GM19455 (cell line): ENCODE measurements at regions not wholly inside any gene's neighbourhood (a gene's known extent, or its start where the extent isn't known, plus 50 kb on each side); places are given as distances from the start of the nearest gene placed in this dataset.
"Not testable (repeated sequence)": the region's sequence is repeated elsewhere in the genome, so short reads cannot be mapped to it uniquely, and the experiment has no call there.

Experiments
- ATAC-seq: cut with Tn5 transposase; IDR thresholded peaks from one replicate; pipeline ENCODE4 v1.9.1; 2021; ENCODE audit not compliant: unreplicated experiment

GRCh38 chr7:24392774-24393173, 108.8 kb downstream of the NPY start:
- ATAC-seq: no peak

DNA sequence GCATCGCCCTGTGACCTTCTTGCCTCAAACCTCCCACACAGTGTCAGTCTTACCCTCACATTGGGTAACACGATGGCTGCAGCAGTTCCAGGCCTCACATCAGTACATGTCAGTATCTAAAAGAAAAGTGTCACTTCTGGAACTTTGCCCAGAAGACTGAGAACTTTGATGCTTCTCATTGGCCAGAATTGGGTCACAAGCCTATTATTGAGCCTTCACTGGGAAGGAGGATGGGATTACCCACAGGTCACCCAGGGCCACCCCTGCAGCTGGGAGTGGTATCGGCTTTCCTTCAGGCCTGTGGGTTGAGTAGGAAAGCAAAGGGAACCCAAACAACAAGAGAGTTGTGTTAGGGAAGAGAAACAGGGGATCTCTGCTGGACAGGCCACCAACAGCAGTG, 111.5 kb downstream of the NPY start:
- ATAC-seq: no peak

DNA sequence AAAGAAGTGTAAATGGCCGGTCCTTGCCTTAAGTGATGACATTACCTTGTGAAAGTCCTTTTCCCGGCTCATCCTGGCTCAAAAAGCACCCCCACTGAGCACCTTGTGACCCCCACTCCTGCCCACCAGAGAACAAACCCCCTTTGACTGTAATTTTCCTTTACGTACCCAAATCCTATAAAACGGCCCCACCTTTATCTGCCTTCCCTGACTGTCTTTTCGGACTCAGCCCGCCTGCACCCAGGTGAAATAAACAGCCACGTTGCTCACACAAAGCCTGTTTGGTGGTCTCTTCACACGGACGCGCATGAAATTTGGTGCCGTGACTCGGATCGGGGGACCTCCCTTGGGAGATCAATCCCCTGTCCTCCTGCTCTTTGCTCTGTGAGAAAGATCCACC, 112.4 kb downstream of the NPY start:
- ATAC-seq: not testable (repeated sequence)

- ATAC-seq: no peak
Observed at GRCh38 chr7:24401628-24402593, 117.9 kb downstream of the NPY start.

GRCh38 chr7:24402655-24403054, 118.7 kb downstream of the NPY start:
- ATAC-seq: no peak

GRCh38 chr7:24403557-24403956, 119.6 kb downstream of the NPY start:
- no peak for ATAC-seq

DNA sequence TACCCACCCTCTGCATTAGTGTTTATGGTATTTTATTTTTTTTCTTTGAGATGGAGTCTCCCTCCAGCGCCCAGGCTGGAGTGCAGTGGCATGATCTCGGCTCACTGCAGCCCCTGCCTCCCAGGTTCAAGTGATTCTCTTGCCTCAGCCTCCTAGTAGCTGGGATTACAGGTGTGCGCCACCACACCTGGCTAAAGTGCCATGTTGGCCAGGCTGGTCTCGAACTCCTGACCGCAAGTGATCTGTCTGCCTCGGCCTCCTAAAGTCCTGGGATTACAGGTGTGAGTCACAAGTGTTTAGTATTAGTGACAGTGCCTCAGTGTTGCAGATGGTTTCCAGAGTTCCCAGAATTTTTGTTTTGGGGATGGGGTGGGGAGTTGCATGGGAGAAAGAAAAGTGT, 120.3 kb downstream of the NPY start:
- ATAC-seq: no peak

- ATAC-seq: no peak
Observed at GRCh38 chr7:24405002-24405401, 121.0 kb downstream of the NPY start.

GRCh38 chr7:24406053-24406788, 122.2 kb downstream of the NPY start:
- peak; percentile 60 for ATAC-seq

DNA sequence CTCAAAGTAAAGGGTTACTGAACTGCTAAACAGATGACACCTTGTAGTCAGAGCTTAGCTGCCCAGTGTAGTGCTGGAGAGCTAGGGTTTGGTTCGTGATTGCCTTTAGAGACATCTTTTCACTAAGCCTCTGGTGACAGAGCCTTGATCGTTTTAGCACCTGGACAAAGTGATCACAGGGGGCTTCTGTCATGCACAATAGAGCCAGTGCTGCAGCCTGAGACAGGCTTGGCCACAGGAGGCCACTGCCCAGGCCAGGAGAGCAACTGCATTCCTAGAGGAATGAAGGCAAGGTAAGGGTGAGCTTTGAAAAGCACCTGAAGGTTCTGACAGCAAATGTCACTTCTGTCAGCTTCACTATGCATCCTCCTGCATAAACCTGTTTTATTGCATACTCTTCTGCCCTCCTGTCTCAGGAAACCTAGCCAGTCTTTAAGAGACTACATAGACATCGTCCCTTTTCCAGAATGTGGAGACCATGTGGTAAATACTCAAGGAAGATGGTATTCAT, 122.9 kb downstream of the NPY start:
- ATAC-seq: no peak

DNA sequence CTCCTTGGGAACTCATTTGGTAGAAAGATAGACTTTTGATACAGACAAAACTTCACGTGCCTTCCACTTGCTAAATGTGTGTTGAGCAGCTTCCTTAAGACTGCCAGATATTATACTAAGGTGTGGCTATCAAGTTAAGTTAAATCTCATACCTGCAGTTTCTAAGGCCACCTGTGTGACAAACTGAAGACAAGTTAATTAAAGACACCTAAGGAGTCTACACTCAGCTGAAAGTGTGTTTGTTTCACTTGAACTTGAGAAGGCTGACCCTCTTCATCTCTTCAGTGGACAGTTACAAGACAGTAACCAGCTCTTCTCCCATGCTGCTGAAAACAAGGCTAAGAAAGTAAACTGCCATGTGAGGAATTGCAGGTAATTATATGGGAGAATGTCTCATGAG, 124.0 kb downstream of the NPY start:
- ATAC-seq: no peak

DNA sequence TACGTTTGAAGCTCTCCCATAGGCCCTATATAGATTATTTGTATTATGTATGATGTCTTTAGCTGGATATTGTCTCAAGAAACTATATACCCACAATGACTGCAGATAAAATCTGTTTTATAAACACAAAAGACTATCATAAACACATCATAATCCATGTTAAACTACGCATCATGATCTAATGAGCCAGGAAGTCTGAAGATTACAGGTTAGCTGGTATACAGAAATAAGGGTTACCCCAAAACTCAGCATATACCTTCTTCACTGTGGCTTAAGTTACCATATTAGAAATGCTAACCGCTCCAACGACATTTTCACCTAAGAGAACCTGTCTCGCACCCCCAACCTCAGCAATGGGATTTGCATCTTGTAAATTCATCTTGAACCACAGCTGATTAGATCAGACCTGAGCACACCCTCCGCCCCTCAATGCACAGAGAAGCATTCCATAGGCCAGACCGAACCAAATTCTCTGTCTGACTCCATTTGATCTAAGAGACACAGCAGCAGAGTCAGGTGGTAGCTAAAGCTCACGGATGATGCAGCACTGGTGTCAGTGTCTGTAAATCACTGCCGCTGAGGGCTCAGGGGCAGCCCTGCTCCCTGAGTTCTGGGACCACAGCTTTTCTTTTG, 124.9 kb downstream of the NPY start:
- no peak for ATAC-seq

- ATAC-seq: no peak
Observed at GRCh38 chr7:24409431-24410024, 125.5 kb downstream of the NPY start.

DNA sequence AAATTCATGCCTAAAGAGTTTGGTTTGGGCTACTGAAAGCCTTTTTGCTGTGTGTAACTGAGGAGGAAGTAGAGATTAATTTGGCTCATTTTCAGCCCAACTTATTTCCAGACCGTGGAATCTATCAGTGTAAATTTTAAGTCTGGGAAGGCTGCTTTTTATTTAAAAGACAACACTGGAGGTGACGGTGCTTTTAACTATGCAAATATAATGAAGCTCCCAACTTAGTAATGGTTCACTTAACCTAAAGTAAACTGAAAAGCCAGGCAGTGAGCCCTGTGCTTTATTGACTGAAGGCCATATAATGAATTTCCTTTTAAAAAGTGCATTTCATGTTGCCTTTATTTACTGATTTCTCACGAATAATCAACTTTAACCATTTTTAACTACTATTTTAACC, 127.2 kb downstream of the NPY start:
- ATAC-seq: no peak

DNA sequence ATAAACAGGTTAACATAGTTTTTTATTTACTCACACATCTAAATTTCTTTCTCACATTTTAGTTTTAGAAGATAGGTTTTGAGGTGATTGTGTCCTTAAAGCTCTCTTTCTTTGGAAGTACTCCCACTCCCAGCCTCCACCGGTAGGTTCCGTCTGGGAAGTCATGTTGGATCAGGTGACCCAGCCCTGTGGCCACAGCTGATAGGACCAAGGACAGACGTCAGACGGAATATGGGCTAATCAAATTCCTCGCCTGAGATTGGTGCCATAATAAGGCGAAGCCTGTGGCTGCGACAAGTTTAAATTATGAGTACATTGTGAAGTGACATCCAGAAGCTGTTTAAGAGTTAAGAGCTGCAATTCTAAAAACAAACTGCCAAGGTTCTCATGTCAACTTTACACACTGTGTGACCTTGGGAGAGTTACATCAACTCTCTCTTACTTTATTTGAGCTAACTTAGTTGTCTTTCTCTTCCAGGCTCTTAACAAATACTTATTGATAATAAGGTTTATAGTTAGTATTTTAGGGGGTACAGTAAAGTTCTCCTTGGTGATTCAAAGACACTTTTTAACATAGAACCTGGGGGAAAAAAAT, 133.6 kb downstream of the NPY start:
- ATAC-seq: no peak

DNA sequence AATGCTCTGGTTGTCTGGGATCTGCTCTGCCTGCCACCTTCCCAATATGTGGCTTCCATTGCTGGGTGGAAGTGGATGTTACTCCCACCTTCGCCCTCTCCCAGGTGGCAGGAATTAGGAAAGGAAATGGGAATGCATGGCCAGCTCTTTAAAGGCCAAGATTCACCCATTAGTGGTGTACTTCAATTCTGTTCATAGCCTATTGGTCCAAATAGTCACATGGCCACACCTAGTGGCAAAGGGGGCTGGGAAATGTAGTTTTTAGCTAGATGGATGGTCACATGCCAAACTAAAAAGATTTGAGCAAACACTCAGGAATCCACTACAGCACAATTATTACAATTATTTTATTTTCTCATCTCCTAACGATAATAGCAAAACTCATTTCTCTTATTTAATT, 135.1 kb downstream of the NPY start:
- no peak for ATAC-seq

- no peak for ATAC-seq
Observed at GRCh38 chr7:24419511-24419910, 135.5 kb downstream of the NPY start.

DNA sequence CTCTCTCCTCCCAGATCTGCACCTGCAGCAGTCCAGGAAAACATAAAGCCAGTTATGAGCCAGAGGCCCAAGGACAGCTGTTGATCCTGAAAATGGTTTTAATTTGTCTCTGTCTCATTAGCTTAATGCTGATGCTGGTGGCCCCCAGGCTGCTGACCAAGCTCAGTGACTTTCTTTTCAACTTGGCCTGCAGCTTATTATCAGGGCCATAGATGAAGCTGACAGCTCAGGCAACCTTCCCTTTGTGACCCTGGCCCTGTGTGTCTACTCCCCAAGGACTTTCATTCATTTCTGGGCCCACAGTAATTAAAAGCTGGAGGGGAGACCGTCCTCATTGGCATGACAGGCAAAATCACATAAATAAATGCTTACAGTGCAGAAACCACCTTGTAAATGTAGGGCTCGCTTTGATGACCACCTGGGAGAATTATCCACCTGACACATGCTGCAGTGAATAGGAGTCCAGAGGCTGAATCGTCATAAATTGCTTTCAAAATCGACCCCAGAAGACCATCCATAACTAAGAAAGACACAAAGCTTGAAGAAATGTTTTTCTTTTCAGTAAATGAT, 138.5 kb downstream of the NPY start:
- ATAC-seq: no peak

DNA sequence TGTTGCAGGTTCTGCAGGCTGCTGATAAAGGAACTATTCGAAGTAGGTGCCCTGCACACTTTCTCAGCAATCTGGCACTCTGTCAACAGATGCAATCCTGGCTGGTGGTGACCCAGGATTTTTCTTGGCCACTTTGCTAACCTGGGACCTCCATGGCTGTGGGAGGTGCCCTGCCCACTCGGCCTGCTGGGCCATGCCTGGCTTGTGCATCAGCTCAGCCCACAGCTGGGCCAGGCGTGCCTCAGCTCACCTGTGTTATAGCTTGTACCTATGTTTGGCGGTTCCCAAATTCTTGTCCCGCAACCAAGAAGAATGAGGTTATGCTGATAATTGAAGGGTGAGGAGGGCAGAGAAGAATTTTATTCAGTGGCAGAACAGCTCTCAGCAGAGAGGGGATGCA, 141.7 kb downstream of the NPY start:
- no peak for ATAC-seq

- no peak for ATAC-seq
Observed at GRCh38 chr7:24427048-24427447, 143.1 kb downstream of the NPY start.
